ENCODE measurements at regions not wholly inside any gene's neighbourhood (a gene's known extent, or its start where the extent isn't known, plus 50 kb on each side); places are given as distances from the start of the nearest gene placed in this dataset.

- Mint-ChIP-seq H3K27ac (no peak overlapping the region), H3K9me3 (peaks cover 8% of the 10 kb centered on the region), H3K27me3 (no peaks in the 10 kb centered on the region), H3K36me3 (ENCODE audit: low read depth) (no peaks in the 10 kb centered on the region), H3K4me1 (ENCODE audit: low read depth) (no peaks in the 10 kb centered on the region), H3K4me3 (no peak overlapping the region)
- TF ChIP-seq, protein P1, sequence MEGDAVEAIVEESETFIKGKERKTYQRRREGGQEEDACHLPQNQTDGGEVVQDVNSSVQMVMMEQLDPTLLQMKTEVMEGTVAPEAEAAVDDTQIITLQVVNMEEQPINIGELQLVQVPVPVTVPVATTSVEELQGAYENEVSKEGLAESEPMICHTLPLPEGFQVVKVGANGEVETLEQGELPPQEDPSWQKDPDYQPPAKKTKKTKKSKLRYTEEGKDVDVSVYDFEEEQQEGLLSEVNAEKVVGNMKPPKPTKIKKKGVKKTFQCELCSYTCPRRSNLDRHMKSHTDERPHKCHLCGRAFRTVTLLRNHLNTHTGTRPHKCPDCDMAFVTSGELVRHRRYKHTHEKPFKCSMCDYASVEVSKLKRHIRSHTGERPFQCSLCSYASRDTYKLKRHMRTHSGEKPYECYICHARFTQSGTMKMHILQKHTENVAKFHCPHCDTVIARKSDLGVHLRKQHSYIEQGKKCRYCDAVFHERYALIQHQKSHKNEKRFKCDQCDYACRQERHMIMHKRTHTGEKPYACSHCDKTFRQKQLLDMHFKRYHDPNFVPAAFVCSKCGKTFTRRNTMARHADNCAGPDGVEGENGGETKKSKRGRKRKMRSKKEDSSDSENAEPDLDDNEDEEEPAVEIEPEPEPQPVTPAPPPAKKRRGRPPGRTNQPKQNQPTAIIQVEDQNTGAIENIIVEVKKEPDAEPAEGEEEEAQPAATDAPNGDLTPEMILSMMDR (IDR thresholded peaks at IDR 0.05), result no peak
- intact Hi-C loops (cut with micrococcal nuclease), result no loop called here
- DNase-seq, result no peak
- ATAC-seq, result no peak
- ChIA-PET CTCF (no interaction called here), POLR2A (no interaction called here)
Observed at GRCh38 chr2:81225756-81226155, 921.2 kb upstream of the LRRTM1 start.

DNA sequence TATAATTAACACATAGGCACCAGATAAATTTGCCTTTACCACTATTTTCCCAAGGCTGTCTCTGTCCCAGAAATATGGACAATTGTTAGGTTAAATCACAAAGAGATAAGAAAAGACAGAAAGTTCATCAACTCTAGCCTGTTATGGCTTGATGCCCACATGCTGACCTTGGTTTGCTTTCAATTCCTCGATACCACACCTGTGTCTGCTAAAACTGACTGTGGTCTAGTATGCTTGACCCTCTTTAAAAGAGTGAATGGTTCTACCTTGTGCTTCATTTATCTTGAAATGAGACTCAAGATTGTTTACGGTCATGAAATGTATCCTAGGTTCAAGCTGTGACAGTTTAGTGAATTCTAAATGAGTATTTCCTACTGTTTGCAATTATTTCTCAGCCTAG, 909.0 kb upstream of the LRRTM1 start:
- no peak for DNase-seq
- TF ChIP-seq, protein P1 (IDR thresholded peaks at IDR 0.05), result no peak
- H3K36me3 Mint-ChIP-seq (ENCODE audit: low read depth), result no peaks in the 10 kb centered on the region
- H3K27me3 Mint-ChIP-seq, result no peaks in the 10 kb centered on the region
- H3K4me3 Mint-ChIP-seq, result no peak overlapping the region
- H3K4me1 Mint-ChIP-seq (ENCODE audit: low read depth), result no peaks in the 10 kb centered on the region
- H3K9me3 Mint-ChIP-seq, result peaks cover 21% of the 10 kb centered on the region
- no peak overlapping the region for H3K27ac Mint-ChIP-seq
- intact Hi-C loops (cut with micrococcal nuclease), result no loop called here
- ATAC-seq, result no peak
- ChIA-PET CTCF (no interaction called here), POLR2A (no interaction called here)

DNA sequence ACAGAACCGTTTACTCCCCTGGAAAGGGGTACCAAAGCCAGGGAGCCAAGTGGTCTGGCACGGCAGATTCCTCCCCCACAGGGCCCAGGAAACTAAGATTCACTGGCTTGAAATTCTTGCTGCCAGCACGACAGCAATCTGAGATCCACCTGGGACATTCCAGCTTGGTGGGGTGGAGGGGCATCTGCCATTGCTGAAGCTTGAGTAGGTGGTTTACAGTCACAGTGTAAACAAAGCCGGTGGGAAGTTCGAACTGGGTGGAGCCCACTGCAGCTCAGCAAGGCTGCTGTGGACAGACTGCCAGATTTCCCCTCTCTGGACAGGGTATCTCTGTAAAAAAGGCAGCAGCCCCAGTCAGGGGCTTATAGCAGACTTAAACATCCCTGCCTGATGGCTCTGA, 901.7 kb upstream of the LRRTM1 start:
- Mint-ChIP-seq H3K4me3 (no peak overlapping the region), H3K27me3 (no peaks in the 10 kb centered on the region), H3K36me3 (ENCODE audit: low read depth) (no peaks in the 10 kb centered on the region), H3K4me1 (ENCODE audit: low read depth) (no peaks in the 10 kb centered on the region), H3K9me3 (peaks cover 30% of the 10 kb centered on the region), H3K27ac (no peak overlapping the region)
- TF ChIP-seq, protein P1 (IDR thresholded peaks at IDR 0.05), result no peak
- DNase-seq (no peak), ATAC-seq (no peak)
- ChIA-PET CTCF (no interaction called here), POLR2A (no interaction called here)
- intact Hi-C loops (cut with micrococcal nuclease), result no loop called here

DNA sequence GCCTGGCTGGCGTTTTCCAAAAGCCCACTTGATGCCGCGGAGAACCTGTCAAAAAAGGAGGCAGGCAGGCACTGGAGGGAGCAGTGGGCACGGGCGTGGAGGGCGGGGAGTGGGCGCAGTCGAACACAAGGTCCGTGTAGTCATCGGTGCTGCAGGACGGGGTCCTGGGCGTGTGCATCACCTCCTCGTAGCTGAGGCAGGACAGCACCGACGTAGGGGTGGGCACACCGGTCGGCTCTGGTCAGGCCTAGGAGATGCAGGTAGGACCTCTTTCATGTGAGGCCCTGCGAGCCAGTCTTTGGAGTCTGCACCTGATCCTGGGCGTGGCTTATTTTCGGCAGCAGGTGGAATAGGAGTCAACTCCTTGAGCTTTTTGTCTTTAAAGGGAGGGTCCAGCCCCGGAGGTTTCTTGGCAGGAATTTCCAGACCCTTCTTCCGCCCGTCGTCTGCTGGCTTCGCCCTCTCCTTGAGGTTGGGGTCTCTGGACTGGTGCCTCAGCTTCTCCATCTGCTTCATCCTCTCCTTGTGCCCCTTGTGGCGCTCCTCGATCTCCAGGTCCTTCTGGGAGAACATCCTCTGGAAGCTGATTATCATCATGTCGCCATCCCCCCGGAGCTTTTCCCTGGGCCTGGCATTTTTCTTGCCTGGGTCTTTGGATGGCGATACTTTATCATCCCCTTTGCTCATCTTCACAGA, 892.5 kb upstream of the LRRTM1 start:
- CTCF ChIA-PET, result no interaction called here
- Mint-ChIP-seq H3K4me1 (ENCODE audit: low read depth) (no peaks in the 10 kb centered on the region), H3K4me3 (no peak overlapping the region), H3K27ac (no peak overlapping the region), H3K36me3 (ENCODE audit: low read depth) (no peaks in the 10 kb centered on the region), H3K9me3 (peaks cover 11% of the 10 kb centered on the region), H3K27me3 (no peaks in the 10 kb centered on the region)
- intact Hi-C loops (cut with micrococcal nuclease), result no loop called here
- DNase-seq, result no peak
- TF ChIP-seq, protein P1 (IDR thresholded peaks at IDR 0.05), result no peak
- no peak for ATAC-seq
- POLR2A ChIA-PET, result no interaction called here

GRCh38 chr2:81196383-81196851, 891.9 kb upstream of the LRRTM1 start:
- POLR2A ChIA-PET, result no interaction called here
- peaks cover 11% of the 10 kb centered on the region for H3K9me3 Mint-ChIP-seq
- no peak for DNase-seq
- intact Hi-C loops (cut with micrococcal nuclease), result no loop called here
- no peak for ATAC-seq
- no peak overlapping the region for H3K27ac Mint-ChIP-seq
- TF ChIP-seq, protein P1 (IDR thresholded peaks at IDR 0.05), result no peak
- no peaks in the 10 kb centered on the region for H3K27me3 Mint-ChIP-seq
- H3K36me3 Mint-ChIP-seq (ENCODE audit: low read depth), result no peaks in the 10 kb centered on the region
- no peak overlapping the region for H3K4me3 Mint-ChIP-seq
- CTCF ChIA-PET, result no interaction called here
- no peaks in the 10 kb centered on the region for H3K4me1 Mint-ChIP-seq (ENCODE audit: low read depth)

Measured in activated CD8-positive, alpha-beta T cell treated with anti-CD3 and anti-CD28 coated beads for 36 hours (primary cell).